ENCODE measurements at regions not wholly inside any gene's neighbourhood (a gene's known extent, or its start where the extent isn't known, plus 50 kb on each side); places are given as distances from the start of the nearest gene placed in this dataset.

DNA sequence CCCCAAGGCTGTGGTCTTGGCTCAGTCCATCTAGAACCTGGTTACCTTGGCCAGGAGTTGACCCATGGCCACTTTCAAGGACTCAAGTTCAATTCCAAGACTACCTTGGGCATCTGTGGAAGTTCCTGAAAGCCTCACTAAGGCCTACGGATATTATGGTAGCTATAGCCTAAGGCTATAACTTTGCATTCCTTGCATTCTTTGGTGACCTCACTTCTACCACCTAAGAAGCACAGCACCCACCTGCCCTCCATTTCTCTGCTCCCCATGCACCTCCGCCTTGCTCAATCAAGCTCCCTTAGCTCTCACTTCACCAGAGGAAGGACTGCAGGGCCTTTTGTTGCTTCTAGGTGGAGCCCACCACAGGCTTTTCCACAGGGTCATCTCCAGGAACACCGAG lies 50.3 kb upstream of the GALNT18 start:
- H3K27ac ChIP-seq = no peak overlapping the region
- TF ChIP-seq, protein P1, sequence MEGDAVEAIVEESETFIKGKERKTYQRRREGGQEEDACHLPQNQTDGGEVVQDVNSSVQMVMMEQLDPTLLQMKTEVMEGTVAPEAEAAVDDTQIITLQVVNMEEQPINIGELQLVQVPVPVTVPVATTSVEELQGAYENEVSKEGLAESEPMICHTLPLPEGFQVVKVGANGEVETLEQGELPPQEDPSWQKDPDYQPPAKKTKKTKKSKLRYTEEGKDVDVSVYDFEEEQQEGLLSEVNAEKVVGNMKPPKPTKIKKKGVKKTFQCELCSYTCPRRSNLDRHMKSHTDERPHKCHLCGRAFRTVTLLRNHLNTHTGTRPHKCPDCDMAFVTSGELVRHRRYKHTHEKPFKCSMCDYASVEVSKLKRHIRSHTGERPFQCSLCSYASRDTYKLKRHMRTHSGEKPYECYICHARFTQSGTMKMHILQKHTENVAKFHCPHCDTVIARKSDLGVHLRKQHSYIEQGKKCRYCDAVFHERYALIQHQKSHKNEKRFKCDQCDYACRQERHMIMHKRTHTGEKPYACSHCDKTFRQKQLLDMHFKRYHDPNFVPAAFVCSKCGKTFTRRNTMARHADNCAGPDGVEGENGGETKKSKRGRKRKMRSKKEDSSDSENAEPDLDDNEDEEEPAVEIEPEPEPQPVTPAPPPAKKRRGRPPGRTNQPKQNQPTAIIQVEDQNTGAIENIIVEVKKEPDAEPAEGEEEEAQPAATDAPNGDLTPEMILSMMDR (conservative IDR thresholded peaks at IDR 0.05) = no peak
